Activated CD8-positive, alpha-beta memory T cell treated with anti-CD3 and anti-CD28 coated beads, Interleukin-2, amount 50 U/mL, for 24 hours (primary cell): ENCODE measurements at regions not wholly inside any gene's neighbourhood (a gene's known extent, or its start where the extent isn't known, plus 50 kb on each side); places are given as distances from the start of the nearest gene placed in this dataset.

Experiments
- DNase-seq: peaks from one replicate; pipeline ENCODE4 v3.0.0-alpha.2; 2020; ENCODE audit errors: extremely low read depth

- no peak for DNase-seq
Measured at GRCh38 chr1:36609241-36610027, 126.7 kb upstream of the CSF3R start.

- DNase-seq = no peak
Measured at GRCh38 chr1:36608272-36608671, 125.6 kb upstream of the CSF3R start.

GRCh38 chr1:36607263-36607651 is 124.5 kb upstream of the CSF3R start:
- DNase-seq = no peak

GRCh38 chr1:36606641-36607262 is 124.0 kb upstream of the CSF3R start:
- DNase-seq = no peak

GRCh38 chr1:36605942-36606640 is 123.4 kb upstream of the CSF3R start:
- no peak for DNase-seq

GRCh38 chr1:36603461-36603860 is 120.7 kb upstream of the CSF3R start:
- DNase-seq = no peak

GRCh38 chr1:36602184-36602583 is 119.5 kb upstream of the CSF3R start:
- no peak for DNase-seq

GRCh38 chr1:36599828-36600227 is 117.1 kb upstream of the CSF3R start:
- DNase-seq = no peak

- DNase-seq = no peak
Measured at GRCh38 chr1:36597514-36597913, 114.8 kb upstream of the CSF3R start.

- no peak for DNase-seq
Measured at GRCh38 chr1:36595921-36596320, 113.2 kb upstream of the CSF3R start.

- DNase-seq = no peak
Measured at GRCh38 chr1:36595349-36595748, 112.6 kb upstream of the CSF3R start.

GRCh38 chr1:36594023-36594422 is 111.3 kb upstream of the CSF3R start:
- DNase-seq = no peak

- no peak for DNase-seq
Measured at GRCh38 chr1:36591278-36591677, 108.6 kb upstream of the CSF3R start.

- DNase-seq = no peak
Measured at GRCh38 chr1:36590771-36591170, 108.1 kb upstream of the CSF3R start.

GRCh38 chr1:36590264-36590663 is 107.6 kb upstream of the CSF3R start:
- DNase-seq = no peak

- DNase-seq = no peak
Measured at GRCh38 chr1:36588972-36589371, 106.3 kb upstream of the CSF3R start.

GRCh38 chr1:36585569-36586548 is 103.1 kb upstream of the CSF3R start:
- no peak for DNase-seq

- DNase-seq = no peak
Measured at GRCh38 chr1:36584874-36585453, 102.3 kb upstream of the CSF3R start.

- no peak for DNase-seq
Measured at GRCh38 chr1:36583980-36584782, 101.5 kb upstream of the CSF3R start.

- no peak for DNase-seq
Measured at GRCh38 chr1:36583080-36583479, 100.4 kb upstream of the CSF3R start.
